PFSK-1 (cell line): ENCODE measurements at regions not wholly inside any gene's neighbourhood (a gene's known extent, or its start where the extent isn't known, plus 50 kb on each side); places are given as distances from the start of the nearest gene placed in this dataset.

Experiments used
- POLR2AphosphoS5 ChIP-seq: IDR thresholded peaks from 2 replicates; pipeline ENCODE4 v1.6.1; 2012; ENCODE audit warnings: low read depth, mild to moderate bottlenecking, control low read depth, low read length, moderate library complexity
- SIN3A ChIP-seq: IDR thresholded peaks from 2 replicates; pipeline ENCODE4 v1.6.1; 2012; ENCODE audit warnings: mild to moderate bottlenecking, low read length, moderate library complexity, borderline replicate concordance; ENCODE audit not compliant: insufficient read depth
- TAF1 ChIP-seq: IDR thresholded peaks from 2 replicates; pipeline ENCODE4 v1.6.1; 2012; ENCODE audit warnings: low read length, control low read depth, borderline replicate concordance; ENCODE audit not compliant: insufficient read depth

DNA sequence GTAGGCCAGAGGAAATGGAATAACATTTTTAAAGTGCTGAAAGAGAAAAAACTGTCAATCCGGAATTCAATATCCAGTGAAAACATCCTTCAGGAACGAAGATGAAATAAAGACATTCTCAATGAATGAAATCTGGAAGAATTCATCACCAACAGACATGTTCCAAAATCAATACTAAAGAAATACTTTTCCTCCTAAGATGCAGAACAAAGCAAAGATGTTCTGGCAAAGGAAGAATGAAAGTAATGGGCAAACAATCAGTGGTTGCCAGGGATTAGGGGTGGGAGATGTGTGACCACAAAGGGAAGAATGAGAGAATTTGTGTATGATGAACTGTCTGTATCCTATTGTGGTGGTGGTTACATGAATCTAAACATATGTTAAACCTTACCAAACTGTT is 52.8 kb upstream of the EEPD1 start:
- no peak for TF ChIP-seq SIN3A
- no peak for TF ChIP-seq POLR2AphosphoS5
- no peak for TF ChIP-seq TAF1
